NB4 (cell line): ENCODE measurements at regions not wholly inside any gene's neighbourhood (a gene's known extent, or its start where the extent isn't known, plus 50 kb on each side); places are given as distances from the start of the nearest gene placed in this dataset.

ENCODE experiments used
- CTCF ChIP-seq: IDR thresholded peaks from one replicate; pipeline ENCODE4 v1.5.1; 2012; ENCODE audit warnings: low read depth, low read length
- POLR2A ChIP-seq: IDR thresholded peaks from 2 replicates; pipeline ENCODE4 v1.6.1; 2011; ENCODE audit warnings: mild to moderate bottlenecking; ENCODE audit not compliant: insufficient read length; ENCODE audit errors: extremely low read depth

GRCh38 chr11:26088391-26088790, 243.5 kb upstream of the ANO3 start:
- TF ChIP-seq POLR2A (no peak), CTCF (no peak)
